ENCODE measurements at regions not wholly inside any gene's neighbourhood (a gene's known extent, or its start where the extent isn't known, plus 50 kb on each side); places are given as distances from the start of the nearest gene placed in this dataset.

GRCh38 chr3:21043139-21043538, 707.9 kb downstream of the ZNF385D start:
- no peak overlapping the region for H2BK20ac ChIP-seq (ENCODE audit: low read depth, low read length)
- no peak overlapping the region for H2AFZ ChIP-seq (replicated peaks; ENCODE audit: low read length, poor library complexity)
- TF ChIP-seq MXI1 (IDR thresholded peaks at IDR 0.05; ENCODE audit: borderline replicate concordance, low read depth, low read length) (no peak), FOS (IDR thresholded peaks at IDR 0.05; ENCODE audit: low read depth, low read length) (no peak), RFX5 (IDR thresholded peaks at IDR 0.05; ENCODE audit: low read depth, low read length) (no peak), RAD21 (IDR thresholded peaks at IDR 0.05; ENCODE audit: low read length) (no peak), CTCF (conservative IDR thresholded peaks at IDR 0.05; ENCODE audit: low read depth, low read length) (no peak), USF2 (IDR thresholded peaks at IDR 0.05; ENCODE audit: low read depth, low read length) (no peak)
- no peak overlapping the region for H3K4me3 ChIP-seq (ENCODE audit: insufficient read depth, low read depth, low read length)
- no peak overlapping the region for H2BK5ac ChIP-seq (ENCODE audit: low read depth, low read length, poor library complexity, severe bottlenecking)
- intact Hi-C loops (cut with micrococcal nuclease) = no loop called here
- no peak overlapping the region for H3K18ac ChIP-seq (ENCODE audit: low read depth, low read length)
- no peak overlapping the region for H4K8ac ChIP-seq (ENCODE audit: low read depth in 2 of 2, low read length in 2 of 2)
- no peak overlapping the region for H3K23ac ChIP-seq (ENCODE audit: low read depth, low read length)
- H4K20me1 ChIP-seq (ENCODE audit: insufficient read depth, low read length) = no peaks in the 10 kb centered on the region
- no peak overlapping the region for H2AK5ac ChIP-seq (ENCODE audit: low read depth, low read length)
- no peak overlapping the region for H2AK9ac ChIP-seq (replicated peaks; ENCODE audit: low read depth, low read length, poor library complexity)
- H3K36me3 ChIP-seq (ENCODE audit: control insufficient read depth, insufficient read depth, low read length) = no peaks in the 10 kb centered on the region
- DNase-seq = no peak
- H3K79me1 ChIP-seq (ENCODE audit: low read depth in 1 of 2, low read length in 2 of 2) = no peaks in the 10 kb centered on the region
- H3K4me2 ChIP-seq (ENCODE audit: low read depth, low read length) = no peak overlapping the region
- H3K27ac ChIP-seq (ENCODE audit: insufficient read depth, low read length) = no peak overlapping the region
- ChIA-PET POLR2A (ENCODE audit: unreplicated experiment) (no interaction called here), CTCF (interaction anchor here (1.4 kb wide), 1 partner anchor 67 kb away, joined by 4 read pairs; no protein-coding TSS in a partner anchor)
- H3K14ac ChIP-seq (replicated peaks; ENCODE audit: low read depth, low read length) = no peak overlapping the region
- H3K27me3 ChIP-seq (ENCODE audit: control insufficient read depth, insufficient read depth, low read length) = no peaks in the 10 kb centered on the region
- H3K9me3 ChIP-seq (ENCODE audit: control insufficient read depth, insufficient read depth, low read length) = no peaks in the 10 kb centered on the region
- H2BK120ac ChIP-seq (ENCODE audit: low read depth, low read length) = no peak overlapping the region
- no TSS peak for BruUV-seq (replicated peaks)
- no peaks in the 10 kb centered on the region for H3K9me1 ChIP-seq (ENCODE audit: insufficient read depth, low read length)
- H2BK15ac ChIP-seq (ENCODE audit: low read depth, low read length) = no peak overlapping the region
- H4K91ac ChIP-seq (ENCODE audit: insufficient read depth, low read depth, low read length) = no peak overlapping the region
- dilution Hi-C loops (cut with HindIII; ENCODE audit: low sequenced_read_pairs, unreplicated experiment) = no loop called here
- no peak overlapping the region for H3K9ac ChIP-seq (ENCODE audit: low read depth, low read length)
- H3K56ac ChIP-seq (ENCODE audit: extremely low read depth, insufficient read depth, low read length) = no peak overlapping the region
- in situ Hi-C loops (cut with MboI; ENCODE audit: low sequenced_read_pairs) = no loop called here
- WGBS, 2 experiments (ENCODE audit: extremely low coverage in 2 of 2, insufficient read length in 1 of 2) = no CpG with 5 or more reads among the region's 1 CpG
- no peak overlapping the region for H3K4ac ChIP-seq (ENCODE audit: low read depth, low read length)
- no peaks in the 10 kb centered on the region for H3K4me1 ChIP-seq (ENCODE audit: control insufficient read depth, insufficient read depth, low read length)
- H4K5ac ChIP-seq (ENCODE audit: low read depth, low read length) = no peak overlapping the region
- no peak for ATAC-seq (ENCODE audit: low read depth)
